Keratinocyte (primary cell): ENCODE measurements at regions not wholly inside any gene's neighbourhood (a gene's known extent, or its start where the extent isn't known, plus 50 kb on each side); places are given as distances from the start of the nearest gene placed in this dataset.

ENCODE experiments used
- CTCF ChIP-seq, 3 experiments: IDR thresholded peaks in 1 of 3; conservative IDR thresholded peaks in 1 of 3; optimal IDR thresholded peaks in 1 of 3; 2 replicates in 2 of 3; 3 replicates in 1 of 3; pipeline versions ENCODE3 to v1.5.1; 2011; ENCODE audit warnings: low read length in 3 of 3, mild to moderate bottlenecking in 3 of 3, moderate library complexity in 2 of 3, control low read depth in 1 of 3, inconsistent platforms in 1 of 3; ENCODE audit not compliant: insufficient read depth in 2 of 3; ENCODE audit errors: extremely low read depth in 1 of 3
- EZH2 ChIP-seq: IDR thresholded peaks from one replicate; pipeline ENCODE4 v1.6.1; 2012; ENCODE audit warnings: inconsistent platforms, mild to moderate bottlenecking, low read length, moderate library complexity

GRCh38 chr1:219039017-219039681 lies 134.5 kb upstream of the LYPLAL1 start:
- no peak for TF ChIP-seq CTCF (optimal IDR thresholded peaks at IDR 0.05 in 1 of 3, IDR thresholded peaks at IDR 0.05 in 1 of 3, conservative IDR thresholded peaks at IDR 0.05 in 1 of 3; ENCODE audit: extremely low read depth in 1 of 3, insufficient read depth in 2 of 3, low read length in 3 of 3)
- TF ChIP-seq EZH2, result no peak
